HCT116 (cell line): ENCODE measurements at regions not wholly inside any gene's neighbourhood (a gene's known extent, or its start where the extent isn't known, plus 50 kb on each side); places are given as distances from the start of the nearest gene placed in this dataset.

ENCODE experiments used
- ATAC-seq: fragments of 200-7000 bp; cut with Tn5 transposase; 2 replicates; pipeline ENCODE4 v1.9.1; 2020; ENCODE audit warnings: mild to moderate bottlenecking, moderate library complexity
- BruUV-seq: library from RNA; stranded (reverse); fragments of 400-500 nt; replicated peaks from 2 replicates; lab custom pipeline; 2021; lab: Mats Ljungman, UMichigan
- CTCF ChIA-PET: fragments of 300-600 bp; sonication (Branson Sonifier 250); formaldehyde crosslinking; loops from one replicate; lab custom pipeline; 2021; ENCODE audit warnings: antibody characterized with exemption; lab: Charles Lee
- POLR2A ChIA-PET: fragments of 300-600, 350-600 bp; sonication (Branson Sonifier 250); formaldehyde crosslinking; loops from one replicate; lab custom pipeline; 2021; ENCODE audit warnings: antibody characterized with exemption; lab: Charles Lee
- RAD21 ChIA-PET, 2 experiments: fragments of 300-600 bp; sonication (Branson Sonifier 250); formaldehyde crosslinking; loops; one replicate each; lab custom pipeline; 2023; ENCODE audit warnings: low total read pairs in 2 of 2; ENCODE audit not compliant: uncharacterized antibody in 2 of 2, unreplicated experiment in 2 of 2, low non-redundant PET in 1 of 2; lab: Charles Lee
- DNase-seq: peaks from one replicate; pipeline ENCODE4 v3.0.0-alpha.2; 2010; ENCODE audit warnings: low read depth, low spot score
- H2AFZ ChIP-seq: fragments of 200-600 bp; shearing (Covaris generic), sonication (generic); 2 replicates; pipeline ENCODE4 v1.6.1; 2017; ENCODE audit warnings: low read depth, mixed run types, mixed read lengths, antibody characterized with exemption, low read length; ENCODE audit not compliant: poor library complexity, severe bottlenecking
- H3K27ac ChIP-seq: 2 replicates; pipeline ENCODE4 v1.5.1; 2012; ENCODE audit warnings: low read depth, low read length
- H3K27me3 ChIP-seq: fragments of 200-600 bp; sonication (generic); 2 replicates; pipeline ENCODE4 v1.6.1; 2016; ENCODE audit warnings: mixed run types, low read length, mixed read lengths; ENCODE audit not compliant: insufficient read depth
- H3K36me3 ChIP-seq, 2 experiments: fragments of 200-500 bp in 1 of 2; fragments of 200-600 bp in 1 of 2; sonication (Bioruptor generic) in 1 of 2; sonication (generic) in 1 of 2; 2 replicates each; pipeline versions ENCODE4 v1.5.1 to v1.6.1; 2014 to 2016; ENCODE audit warnings: low read length in 2 of 2, inconsistent platforms in 1 of 2, mixed read lengths in 1 of 2, mixed run types in 1 of 2; ENCODE audit not compliant: insufficient read depth in 2 of 2, control insufficient read depth in 1 of 2
- H3K4me1 ChIP-seq, 2 experiments: fragments of 200-600 bp in 1 of 2; sonication (generic) in 1 of 2; 2 replicates each; pipeline versions ENCODE4 v1.5.1 to v1.6.1; 2012 to 2017; ENCODE audit warnings: low read length in 2 of 2, inconsistent platforms in 1 of 2, mild to moderate bottlenecking in 1 of 2, mixed read lengths in 1 of 2, mixed run types in 1 of 2, moderate library complexity in 1 of 2; ENCODE audit not compliant: insufficient read depth in 2 of 2, control insufficient read depth in 1 of 2
- H3K4me2 ChIP-seq: fragments of 200-600 bp; sonication (generic); 2 replicates; pipeline ENCODE4 v1.6.1; 2017; ENCODE audit warnings: mixed run types, low read length, mixed read lengths
- H3K4me3 ChIP-seq, 2 experiments: fragments of 200-600 bp in 1 of 2; sonication (generic) in 1 of 2; replicated peaks in 1 of 2; 2 replicates each; pipeline ENCODE4 v1.5.1; 2011 to 2016; ENCODE audit warnings: low read length in 2 of 2, control low read depth in 1 of 2, low read depth in 1 of 2, mild to moderate bottlenecking in 1 of 2, mixed read lengths in 1 of 2, mixed run types in 1 of 2
- H3K79me2 ChIP-seq: fragments of 200-600 bp; sonication (generic); 2 replicates; pipeline ENCODE4 v1.6.1; 2017; ENCODE audit warnings: mild to moderate bottlenecking, mixed run types, low read length, moderate library complexity, mixed read lengths; ENCODE audit not compliant: insufficient read depth
- H3K9ac ChIP-seq: fragments of 200-600 bp; sonication (generic); 2 replicates; pipeline ENCODE4 v1.6.1; 2016; ENCODE audit warnings: low read length, mixed read lengths
- H3K9me2 ChIP-seq: fragments of 200-600 bp; sonication (generic), shearing (Covaris generic); 2 replicates; pipeline ENCODE4 v1.6.1; 2017; ENCODE audit warnings: mixed run types, mild to moderate bottlenecking, moderate library complexity; ENCODE audit not compliant: insufficient read depth
- H3K9me3 ChIP-seq, 2 experiments: fragments of 200-500 bp in 1 of 2; fragments of 200-600 bp in 1 of 2; sonication (Bioruptor generic) in 1 of 2; sonication (generic) in 1 of 2; 2 replicates each; pipeline ENCODE4 v1.6.1; 2014 to 2017; ENCODE audit warnings: low read length in 2 of 2, mixed read lengths in 2 of 2, inconsistent platforms in 1 of 2, low read depth in 1 of 2, mild to moderate bottlenecking in 1 of 2, mixed run types in 1 of 2, moderate library complexity in 1 of 2; ENCODE audit not compliant: control insufficient read depth in 1 of 2, insufficient read depth in 1 of 2
- H4K20me1 ChIP-seq: fragments of 200-600 bp; sonication (generic), shearing (Covaris generic); 2 replicates; pipeline ENCODE4 v1.6.1; 2017; ENCODE audit warnings: mixed run types, mild to moderate bottlenecking, moderate library complexity; ENCODE audit not compliant: insufficient read depth
- CBX3 ChIP-seq: IDR thresholded peaks from 2 replicates; pipeline ENCODE4 v1.6.1; 2012; ENCODE audit warnings: low read depth
- CTCF ChIP-seq, 3 experiments: fragments of 200-600 bp in 1 of 3; sonication (generic) in 1 of 3; IDR thresholded peaks in 2 of 3; conservative IDR thresholded peaks in 1 of 3; 2 replicates each; pipeline ENCODE4 v1.5.1; 2012 to 2017; ENCODE audit warnings: low read depth in 2 of 3, low read length in 2 of 3, antibody characterized with exemption in 1 of 3, borderline replicate concordance in 1 of 3, control low read depth in 1 of 3, mild to moderate bottlenecking in 1 of 3, mixed read lengths in 1 of 3, mixed run types in 1 of 3, moderate library complexity in 1 of 3; ENCODE audit not compliant: insufficient read depth in 1 of 3
- POLR2AphosphoS5 ChIP-seq: IDR thresholded peaks from 2 replicates; pipeline ENCODE4 v1.6.1; 2011; ENCODE audit warnings: mild to moderate bottlenecking, low read depth, low read length, moderate library complexity
- SIN3A ChIP-seq: IDR thresholded peaks from 2 replicates; pipeline ENCODE4 v1.6.1; 2012; ENCODE audit warnings: low read depth
- TCF7L2 ChIP-seq: IDR thresholded peaks from 2 replicates; pipeline ENCODE4 v1.7.0; 2011; ENCODE audit warnings: borderline replicate concordance, inconsistent platforms; ENCODE audit not compliant: insufficient read depth, insufficient read length; ENCODE audit errors: extremely low read depth
- YY1 ChIP-seq: IDR thresholded peaks from 2 replicates; pipeline ENCODE4 v1.6.1; 2011; ENCODE audit warnings: low read length, low read depth, moderate library complexity, mild to moderate bottlenecking; ENCODE audit not compliant: insufficient replicate concordance; ENCODE audit errors: extremely low read depth
- ZBTB33 ChIP-seq: IDR thresholded peaks from 2 replicates; pipeline ENCODE4 v1.6.1; 2011; ENCODE audit warnings: mild to moderate bottlenecking, low read length, moderate library complexity; ENCODE audit not compliant: insufficient replicate concordance; ENCODE audit errors: extremely low read depth
- ZNF274 ChIP-seq: fragments of 200-500 bp; sonication (Bioruptor generic); IDR thresholded peaks from 2 replicates; pipeline ENCODE4 v1.6.1; 2014; ENCODE audit warnings: mild to moderate bottlenecking, low read depth, low read length, inconsistent platforms
- intact Hi-C: fragments of 100-400 bp; cut with micrococcal nuclease; formaldehyde crosslinking; loops from 2 replicates; pipeline ENCODE4 v1.10.0; 2022

GRCh38 chr16:51041546-51041945 is 109.5 kb downstream of the SALL1 start:
- no peaks in the 10 kb centered on the region for H3K36me3 ChIP-seq
- ChIA-PET POLR2A (no interaction called here), RAD21 (no interaction called here), CTCF (no interaction called here)
- no peak overlapping the region for H3K4me2 ChIP-seq
- no peaks in the 10 kb centered on the region for H3K4me1 ChIP-seq
- H2AFZ ChIP-seq: no peak overlapping the region
- H3K79me2 ChIP-seq: no peaks in the 10 kb centered on the region
- no peak overlapping the region for H3K27ac ChIP-seq
- TF ChIP-seq POLR2AphosphoS5 (no peak), TCF7L2 (no peak), SIN3A (no peak), ZNF274 (no peak), CBX3 (no peak), ZBTB33 (no peak), CTCF (IDR thresholded peaks at IDR 0.05 in 2 of 3, conservative IDR thresholded peaks at IDR 0.05 in 1 of 3; ENCODE audit: borderline replicate concordance in 1 of 3, insufficient read depth in 1 of 3, low read depth in 2 of 3, low read length in 2 of 3) (no peak), YY1 (no peak)
- H3K9me2 ChIP-seq: no peaks in the 10 kb centered on the region
- H3K9ac ChIP-seq: no peak overlapping the region
- H3K9me3 ChIP-seq: no peaks in the 10 kb centered on the region
- BruUV-seq: no TSS peak
- ATAC-seq (no peak), DNase-seq (no peak)
- intact Hi-C loops: no loop called here
- no peak overlapping the region for H3K4me3 ChIP-seq
- no peaks in the 10 kb centered on the region for H3K27me3 ChIP-seq
- H4K20me1 ChIP-seq: no peaks in the 10 kb centered on the region
